Osteocyte (in vitro differentiated cells): ENCODE measurements at regions not wholly inside any gene's neighbourhood (a gene's known extent, or its start where the extent isn't known, plus 50 kb on each side); places are given as distances from the start of the nearest gene placed in this dataset.

ENCODE experiments used
- DNase-seq: peaks from one replicate; pipeline ENCODE4 v3.0.0; 2021; ENCODE audit warnings: mixed read lengths; ENCODE audit not compliant: unreplicated experiment; ENCODE audit errors: extremely low spot score
- H3K27ac Mint-ChIP-seq: one replicate; pipeline ENCODE4 v1.8.0; 2021; ENCODE audit warnings: mild to moderate bottlenecking, mixed read lengths; ENCODE audit not compliant: unreplicated experiment
- H3K27me3 Mint-ChIP-seq: one replicate; pipeline ENCODE4 v1.8.0; 2021; ENCODE audit warnings: mixed read lengths; ENCODE audit not compliant: unreplicated experiment
- H3K36me3 Mint-ChIP-seq: one replicate; pipeline ENCODE4 v1.8.0; 2021; ENCODE audit warnings: mixed read lengths; ENCODE audit not compliant: unreplicated experiment
- H3K4me1 Mint-ChIP-seq: one replicate; pipeline ENCODE4 v1.8.0; 2021; ENCODE audit warnings: mixed read lengths; ENCODE audit not compliant: unreplicated experiment
- H3K4me3 Mint-ChIP-seq: one replicate; pipeline ENCODE4 v1.8.0; 2021; ENCODE audit warnings: mild to moderate bottlenecking, moderate library complexity, mixed read lengths; ENCODE audit not compliant: unreplicated experiment
- H3K9me3 Mint-ChIP-seq: one replicate; pipeline ENCODE4 v1.8.0; 2021; ENCODE audit warnings: mixed read lengths; ENCODE audit not compliant: unreplicated experiment
- TF ChIP-seq, protein P1 (sequence below): fragments of 200-600 bp; sonication (generic); IDR thresholded peaks from 2 replicates; pipeline ENCODE4 v1.5.0; 2021; ENCODE audit warnings: antibody characterized with exemption, mild to moderate bottlenecking, moderate library complexity

DNA sequence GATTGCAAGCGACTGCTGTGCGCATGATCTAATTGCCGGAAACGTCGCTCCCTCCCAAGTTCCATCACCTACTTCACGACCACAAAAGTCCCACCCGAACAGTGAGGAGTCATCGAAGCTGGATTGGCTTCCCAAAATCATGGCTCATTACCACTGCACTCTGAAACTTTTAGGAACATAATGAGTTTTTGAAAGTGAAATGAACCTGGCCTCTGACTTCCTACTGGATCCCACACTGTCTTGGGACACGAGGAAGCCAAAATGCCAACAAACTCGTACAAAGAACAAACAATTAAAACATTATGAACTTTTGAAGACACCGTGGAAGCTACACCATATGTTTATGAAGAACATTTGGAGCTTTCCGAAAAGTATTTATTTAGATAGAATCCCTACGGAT, 334.8 kb upstream of the TMPO start:
- no peaks in the 10 kb centered on the region for H3K4me1 Mint-ChIP-seq
- no peaks in the 10 kb centered on the region for H3K36me3 Mint-ChIP-seq
- TF ChIP-seq, protein P1, sequence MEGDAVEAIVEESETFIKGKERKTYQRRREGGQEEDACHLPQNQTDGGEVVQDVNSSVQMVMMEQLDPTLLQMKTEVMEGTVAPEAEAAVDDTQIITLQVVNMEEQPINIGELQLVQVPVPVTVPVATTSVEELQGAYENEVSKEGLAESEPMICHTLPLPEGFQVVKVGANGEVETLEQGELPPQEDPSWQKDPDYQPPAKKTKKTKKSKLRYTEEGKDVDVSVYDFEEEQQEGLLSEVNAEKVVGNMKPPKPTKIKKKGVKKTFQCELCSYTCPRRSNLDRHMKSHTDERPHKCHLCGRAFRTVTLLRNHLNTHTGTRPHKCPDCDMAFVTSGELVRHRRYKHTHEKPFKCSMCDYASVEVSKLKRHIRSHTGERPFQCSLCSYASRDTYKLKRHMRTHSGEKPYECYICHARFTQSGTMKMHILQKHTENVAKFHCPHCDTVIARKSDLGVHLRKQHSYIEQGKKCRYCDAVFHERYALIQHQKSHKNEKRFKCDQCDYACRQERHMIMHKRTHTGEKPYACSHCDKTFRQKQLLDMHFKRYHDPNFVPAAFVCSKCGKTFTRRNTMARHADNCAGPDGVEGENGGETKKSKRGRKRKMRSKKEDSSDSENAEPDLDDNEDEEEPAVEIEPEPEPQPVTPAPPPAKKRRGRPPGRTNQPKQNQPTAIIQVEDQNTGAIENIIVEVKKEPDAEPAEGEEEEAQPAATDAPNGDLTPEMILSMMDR: no peak
- H3K27me3 Mint-ChIP-seq: no peaks in the 10 kb centered on the region
- H3K4me3 Mint-ChIP-seq: no peak overlapping the region
- no peaks in the 10 kb centered on the region for H3K9me3 Mint-ChIP-seq
- no peak overlapping the region for H3K27ac Mint-ChIP-seq
- DNase-seq: no peak

DNA sequence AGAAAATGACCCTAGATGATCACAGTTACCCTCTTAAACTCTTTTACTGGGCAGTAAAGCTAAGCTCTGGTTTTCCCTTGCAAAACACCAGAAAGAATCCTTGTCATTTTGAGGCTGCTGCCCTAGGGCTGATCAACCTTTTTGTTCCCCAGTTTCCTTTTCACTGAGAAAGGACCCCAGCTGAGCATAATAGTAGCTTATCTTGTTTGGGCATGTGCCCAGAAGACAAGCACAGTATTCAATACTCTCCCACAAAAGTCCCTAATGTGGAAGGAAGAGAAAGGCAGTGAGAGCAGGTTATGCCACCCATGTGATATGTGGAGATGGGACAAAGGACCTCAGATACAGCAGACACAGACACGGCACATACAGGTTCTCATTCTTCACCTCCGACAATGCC, 332.6 kb upstream of the TMPO start:
- H3K27me3 Mint-ChIP-seq: no peaks in the 10 kb centered on the region
- H3K4me3 Mint-ChIP-seq: no peak overlapping the region
- TF ChIP-seq, protein P1: no peak
- H3K9me3 Mint-ChIP-seq: no peaks in the 10 kb centered on the region
- H3K36me3 Mint-ChIP-seq: no peaks in the 10 kb centered on the region
- no peak for DNase-seq
- no peaks in the 10 kb centered on the region for H3K4me1 Mint-ChIP-seq
- H3K27ac Mint-ChIP-seq: no peak overlapping the region

DNA sequence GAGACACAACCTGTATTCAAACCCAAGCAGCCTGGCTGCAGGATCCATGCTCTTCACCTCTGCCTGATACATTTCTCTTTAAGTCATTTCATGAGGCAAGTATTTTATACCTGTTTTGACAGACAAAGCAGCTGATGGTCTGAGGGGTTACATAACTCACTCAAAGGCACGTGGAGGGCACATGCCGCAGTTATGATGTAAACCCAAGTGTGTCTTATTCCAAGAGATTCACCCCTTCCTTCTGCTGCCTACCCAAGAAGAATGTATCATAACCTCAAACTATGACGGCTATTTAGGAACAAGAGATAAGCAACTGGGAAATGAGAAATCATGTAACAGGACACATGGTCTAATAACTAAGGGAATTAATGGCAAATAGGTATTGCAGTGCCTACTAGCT, 329.8 kb upstream of the TMPO start:
- H3K36me3 Mint-ChIP-seq: no peaks in the 10 kb centered on the region
- H3K4me3 Mint-ChIP-seq: no peak overlapping the region
- no peak overlapping the region for H3K27ac Mint-ChIP-seq
- TF ChIP-seq, protein P1: no peak
- H3K9me3 Mint-ChIP-seq: no peaks in the 10 kb centered on the region
- no peaks in the 10 kb centered on the region for H3K4me1 Mint-ChIP-seq
- no peak for DNase-seq
- H3K27me3 Mint-ChIP-seq: no peaks in the 10 kb centered on the region

DNA sequence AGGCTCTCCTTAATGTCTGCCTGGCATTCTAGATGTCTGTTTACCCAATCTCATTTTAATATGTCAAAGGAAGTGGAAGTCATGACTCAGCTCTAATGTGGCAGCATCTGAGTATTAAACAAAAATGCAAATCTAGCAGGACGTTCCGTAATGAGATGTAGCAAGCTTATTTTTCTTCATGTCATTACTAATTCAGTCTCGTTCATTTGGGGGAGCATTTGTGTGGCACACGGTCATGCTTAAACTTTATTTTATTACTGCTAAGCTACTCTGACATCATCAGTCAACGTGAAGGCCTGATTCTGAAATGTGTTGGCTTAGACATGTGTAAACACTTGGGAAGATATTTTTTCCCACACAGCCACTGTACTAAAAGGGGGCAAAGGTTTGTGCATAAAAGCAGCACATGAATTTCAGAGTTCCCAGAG, 326.7 kb upstream of the TMPO start:
- Mint-ChIP-seq H3K27me3 (no peaks in the 10 kb centered on the region), H3K27ac (no peak overlapping the region), H3K9me3 (no peaks in the 10 kb centered on the region), H3K4me1 (no peaks in the 10 kb centered on the region), H3K4me3 (no peak overlapping the region), H3K36me3 (no peaks in the 10 kb centered on the region)
- no peak for DNase-seq
- TF ChIP-seq, protein P1: no peak

DNA sequence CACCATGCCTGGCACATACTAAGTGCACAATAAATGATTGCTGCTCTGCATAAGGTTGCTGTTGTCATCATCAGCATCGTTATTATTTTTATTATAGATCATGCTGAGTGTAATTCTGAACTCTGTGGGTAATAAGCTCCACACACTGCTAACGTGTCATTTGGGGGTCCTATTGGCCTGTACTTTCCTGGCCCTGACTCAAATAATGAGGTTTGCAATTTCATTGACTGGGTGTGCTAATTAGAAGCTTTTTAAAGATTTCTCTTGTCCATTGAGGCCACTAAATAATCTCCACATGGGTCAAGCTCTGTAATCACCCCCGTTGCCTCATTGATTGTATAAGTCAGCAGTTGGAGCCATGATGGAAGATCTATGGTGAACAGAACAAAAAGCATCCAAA, 320.8 kb upstream of the TMPO start:
- H3K27me3 Mint-ChIP-seq: no peaks in the 10 kb centered on the region
- H3K27ac Mint-ChIP-seq: no peak overlapping the region
- no peaks in the 10 kb centered on the region for H3K9me3 Mint-ChIP-seq
- H3K4me3 Mint-ChIP-seq: no peak overlapping the region
- H3K4me1 Mint-ChIP-seq: no peaks in the 10 kb centered on the region
- TF ChIP-seq, protein P1: no peak
- no peak for DNase-seq
- no peaks in the 10 kb centered on the region for H3K36me3 Mint-ChIP-seq
